ENCODE measurements at regions not wholly inside any gene's neighbourhood (a gene's known extent, or its start where the extent isn't known, plus 50 kb on each side); places are given as distances from the start of the nearest gene placed in this dataset.

- TF ChIP-seq, protein P1, sequence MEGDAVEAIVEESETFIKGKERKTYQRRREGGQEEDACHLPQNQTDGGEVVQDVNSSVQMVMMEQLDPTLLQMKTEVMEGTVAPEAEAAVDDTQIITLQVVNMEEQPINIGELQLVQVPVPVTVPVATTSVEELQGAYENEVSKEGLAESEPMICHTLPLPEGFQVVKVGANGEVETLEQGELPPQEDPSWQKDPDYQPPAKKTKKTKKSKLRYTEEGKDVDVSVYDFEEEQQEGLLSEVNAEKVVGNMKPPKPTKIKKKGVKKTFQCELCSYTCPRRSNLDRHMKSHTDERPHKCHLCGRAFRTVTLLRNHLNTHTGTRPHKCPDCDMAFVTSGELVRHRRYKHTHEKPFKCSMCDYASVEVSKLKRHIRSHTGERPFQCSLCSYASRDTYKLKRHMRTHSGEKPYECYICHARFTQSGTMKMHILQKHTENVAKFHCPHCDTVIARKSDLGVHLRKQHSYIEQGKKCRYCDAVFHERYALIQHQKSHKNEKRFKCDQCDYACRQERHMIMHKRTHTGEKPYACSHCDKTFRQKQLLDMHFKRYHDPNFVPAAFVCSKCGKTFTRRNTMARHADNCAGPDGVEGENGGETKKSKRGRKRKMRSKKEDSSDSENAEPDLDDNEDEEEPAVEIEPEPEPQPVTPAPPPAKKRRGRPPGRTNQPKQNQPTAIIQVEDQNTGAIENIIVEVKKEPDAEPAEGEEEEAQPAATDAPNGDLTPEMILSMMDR (IDR thresholded peaks at IDR 0.05 in 4 of 5, conservative IDR thresholded peaks at IDR 0.05 in 1 of 5): no peak
- no peak for TF ChIP-seq POLR2A (IDR thresholded peaks at IDR 0.05)
Measured at GRCh38 chr12:33006106-33006505, 109.5 kb upstream of the PKP2 start.

Data from gastrocnemius medialis (tissue), 4 donors.